Adrenal gland (tissue), 9 donors: ENCODE measurements at regions not wholly inside any gene's neighbourhood (a gene's known extent, or its start where the extent isn't known, plus 50 kb on each side); places are given as distances from the start of the nearest gene placed in this dataset.

Source experiments
- DNase-seq, 7 donors: peaks; one replicate each; pipeline ENCODE4 v3.0.0-alpha.2; 2019 to 2020
- H3K27ac ChIP-seq, 5 donors: fragments of 200-600 bp; sonication (generic) in 4 of 5; 1 replicate in 3 of 5; 2 replicates in 2 of 5; pipeline versions ENCODE4 v1.5.1 to v1.8.0; 2016 to 2020; ENCODE audit warnings: mild to moderate bottlenecking in 1 of 5
- H3K27me3 ChIP-seq: fragments of 200-600 bp; 2 replicates; pipeline ENCODE4 v1.8.0; 2021
- H3K36me3 ChIP-seq, 2 donors: fragments of 200-600 bp; replicated peaks in 1 of 2; 1 replicate in 1 of 2; 2 replicates in 1 of 2; pipeline versions ENCODE4 v1.5.1 to v1.8.0; 2018 to 2022
- H3K4me1 ChIP-seq, 2 donors: fragments of 200-600 bp; replicated peaks in 1 of 2; 1 replicate in 1 of 2; 2 replicates in 1 of 2; pipeline versions ENCODE4 v1.5.1 to v1.8.0; 2018 to 2021
- H3K4me3 ChIP-seq, 4 donors: fragments of 200-600 bp; sonication (generic) in 3 of 4; one replicate each; pipeline ENCODE4 v1.5.1; 2016 to 2018
- H3K9me3 ChIP-seq, 3 donors: fragments of 200-600 bp; sonication (generic) in 1 of 3; replicated peaks in 1 of 3; 1 replicate in 2 of 3; 2 replicates in 1 of 3; pipeline versions ENCODE4 v1.5.1 to v1.8.0; 2016 to 2021
- CTCF ChIP-seq, 6 experiments: fragments of 450-650 bp in 4 of 6; fragments of 200-600 bp in 2 of 6; sonication (generic) in 1 of 6; IDR thresholded peaks; 1 replicate in 5 of 6; 2 replicates in 1 of 6; pipeline versions ENCODE4 v1.5.1 to v1.8.0; 2016 to 2021; ENCODE audit warnings: antibody characterized with exemption in 6 of 6, mild to moderate bottlenecking in 2 of 6, moderate library complexity in 1 of 6
- POLR2A ChIP-seq, 2 donors: fragments of 450-650 bp; IDR thresholded peaks; one replicate each; pipeline ENCODE4 v1.6.1; 2017; ENCODE audit warnings: antibody characterized with exemption in 2 of 2, mild to moderate bottlenecking in 2 of 2, moderate library complexity in 1 of 2
- WGBS, 4 donors: extraction: QIAGEN DNeasy Blood & Tissue Kit in 2 of 4; methylation state at CpG; one replicate each; pipeline versions ENCODE4 v1.1.5 to v1.1.7; 2013 to 2017; 5-methylcytosine and 5-hydroxymethylcytosine counted together
- intact Hi-C, 2 donors: fragments of 100-400 bp; cut with DNase I; formaldehyde crosslinking; loops; one replicate each; pipeline versions ENCODE4 v1.14.1 to v1.15.0; 2022 to 2023
- donor health status: healthy with polysubstance abuse.
- donor health status: Bipolar disorder and iron deficiency.
- donor health status: DM: yes; HTN: yes; CAD: no.
- donor health status: DM: no; HTN: no; CAD: no.
- donor health status: DM: no; HTN: no; CAD: no.

DNA sequence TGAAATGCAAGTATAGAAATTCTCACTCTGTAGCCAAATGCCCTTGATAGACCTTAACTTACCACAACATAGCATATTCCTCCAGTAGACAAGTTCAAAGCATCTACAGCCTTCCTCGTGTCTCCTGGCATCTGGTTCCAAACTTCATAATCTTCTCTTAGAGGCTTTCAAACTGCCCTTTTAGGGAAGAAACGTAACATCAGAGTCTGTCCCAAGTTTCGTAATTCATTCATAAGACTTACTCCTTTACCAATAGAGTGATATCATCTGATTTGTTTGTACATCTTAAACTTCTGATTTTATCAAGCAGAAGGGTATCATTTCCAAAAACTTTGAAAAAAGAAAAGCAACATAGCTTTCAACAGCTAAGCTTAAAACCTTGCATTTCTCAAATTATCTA lies 137.4 kb downstream of the SPRY2 start:
- intact Hi-C loops = no loop called here
- no peak overlapping the region for H3K4me3 ChIP-seq
- 65 to 83% (median 75%) methylated on average over 3 of the region's 3 CpGs for WGBS, 4 donors
- H3K36me3 ChIP-seq = no peaks in the 10 kb centered on the region
- TF ChIP-seq POLR2A (IDR thresholded peaks at IDR 0.05) (no peak), CTCF (IDR thresholded peaks at IDR 0.05) (no peak)
- H3K9me3 ChIP-seq = no peaks in the 10 kb centered on the region
- H3K27ac ChIP-seq = no peak overlapping the region
- no peak for DNase-seq
- H3K27me3 ChIP-seq = no peaks in the 10 kb centered on the region
- no peaks in the 10 kb centered on the region for H3K4me1 ChIP-seq

GRCh38 chr13:80201694-80202468 lies 139.0 kb downstream of the SPRY2 start:
- Histone ChIP-seq H3K27me3 (no peaks in the 10 kb centered on the region), H3K4me1 (no peaks in the 10 kb centered on the region), H3K36me3 (no peaks in the 10 kb centered on the region), H3K9me3 (no peaks in the 10 kb centered on the region), H3K27ac (no peak overlapping the region), H3K4me3 (no peak overlapping the region)
- TF ChIP-seq POLR2A (IDR thresholded peaks at IDR 0.05) = no peak
- no peak for TF ChIP-seq CTCF (IDR thresholded peaks at IDR 0.05)
- WGBS, 4 donors = 77 to 89% (median 83%) methylated on average over 6 of the region's 6 CpGs
- intact Hi-C loops = no loop called here
- DNase-seq = no peak

- intact Hi-C loops = no loop called here
- 67 to 75% (median 68%) methylated on average over 3 of the region's 3 CpGs for WGBS, 4 donors
- H3K27me3 ChIP-seq = no peaks in the 10 kb centered on the region
- no peaks in the 10 kb centered on the region for H3K4me1 ChIP-seq
- no peaks in the 10 kb centered on the region for H3K9me3 ChIP-seq
- TF ChIP-seq POLR2A (IDR thresholded peaks at IDR 0.05) (no peak), CTCF (IDR thresholded peaks at IDR 0.05) (no peak)
- no peak overlapping the region for H3K4me3 ChIP-seq
- no peak for DNase-seq
- no peak overlapping the region for H3K27ac ChIP-seq
- no peaks in the 10 kb centered on the region for H3K36me3 ChIP-seq
Measured at GRCh38 chr13:80199585-80200292, 141.2 kb downstream of the SPRY2 start.

DNA sequence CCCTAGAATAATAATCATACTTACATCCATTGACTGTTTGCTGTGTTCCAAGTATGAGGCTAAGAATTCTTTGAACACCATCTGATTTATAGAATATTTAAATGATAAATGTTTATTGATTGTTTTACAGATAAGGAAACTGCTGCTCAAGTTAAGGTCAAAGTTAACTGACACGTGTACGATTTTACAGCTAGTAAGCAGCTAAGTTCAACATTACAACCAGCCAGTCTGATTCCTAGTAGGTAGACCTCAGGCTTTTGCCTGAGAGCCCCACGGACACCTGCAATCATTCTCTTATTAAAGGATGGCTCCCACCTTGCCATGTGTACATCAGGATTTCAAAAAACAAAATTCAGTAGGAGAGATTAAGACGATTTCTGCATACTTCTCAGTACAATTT lies 141.9 kb downstream of the SPRY2 start:
- no peaks in the 10 kb centered on the region for H3K4me1 ChIP-seq
- no peaks in the 10 kb centered on the region for H3K36me3 ChIP-seq
- TF ChIP-seq CTCF (IDR thresholded peaks at IDR 0.05) (no peak), POLR2A (IDR thresholded peaks at IDR 0.05) (no peak)
- WGBS, 4 donors = 72 to 87% (median 78%) methylated on average over 4 of the region's 4 CpGs
- no peak for DNase-seq
- no peaks in the 10 kb centered on the region for H3K9me3 ChIP-seq
- no peaks in the 10 kb centered on the region for H3K27me3 ChIP-seq
- no peak overlapping the region for H3K27ac ChIP-seq
- H3K4me3 ChIP-seq = no peak overlapping the region
- intact Hi-C loops = no loop called here
